ENCODE measurements at regions not wholly inside any gene's neighbourhood (a gene's known extent, or its start where the extent isn't known, plus 50 kb on each side); places are given as distances from the start of the nearest gene placed in this dataset.

DNA sequence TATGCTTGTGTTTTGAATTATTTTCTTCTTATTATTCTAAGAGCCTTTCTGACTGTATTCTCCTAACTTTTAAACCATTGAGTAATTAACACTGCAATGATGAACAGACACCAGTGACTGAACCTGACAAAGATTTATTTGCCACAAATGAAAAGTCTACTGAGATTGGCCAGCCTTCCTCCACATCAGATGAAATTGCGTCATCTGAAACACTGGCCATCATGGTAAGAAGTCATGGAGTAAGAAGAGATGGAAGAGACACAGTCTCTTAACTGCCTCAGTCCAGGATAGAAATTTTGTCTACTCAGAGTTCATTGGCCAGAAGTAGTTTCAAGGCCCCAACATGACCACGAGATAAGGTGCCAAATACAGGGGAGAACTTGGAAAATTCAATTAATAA, 357.8 kb downstream of the BMPER start:
- H3K79me2 ChIP-seq (ENCODE audit: low read length): no peaks in the 10 kb centered on the region
- H3K36me3 ChIP-seq (ENCODE audit: low read depth, low read length): no peaks in the 10 kb centered on the region
- H3F3A ChIP-seq (ENCODE audit: low read length, unreplicated experiment): no peaks in the 10 kb centered on the region
- peaks cover 11% of the 10 kb centered on the region; the same call in 1 of the 2 replicates for H3K4me1 ChIP-seq (ENCODE audit: insufficient read depth, low read length)
- no peaks in the 10 kb centered on the region for H3K9me2 ChIP-seq (replicated peaks; ENCODE audit: low read length)
- no peaks in the 10 kb centered on the region for H4K20me1 ChIP-seq (ENCODE audit: low read length)
- no peak overlapping the region for H2AFZ ChIP-seq (ENCODE audit: low read length)
- H3K4me3 ChIP-seq (ENCODE audit: low read length): no peak overlapping the region
- no TSS peak for BruUV-seq (replicated peaks)
- H3K9me3 ChIP-seq (ENCODE audit: low read length): no peaks in the 10 kb centered on the region
- intact Hi-C loops (cut with micrococcal nuclease): no loop called here
- ChIA-PET POLR2A (ENCODE audit: unreplicated experiment) (no interaction called here), CTCF (no interaction called here)
- ATAC-seq: no peak
- TF ChIP-seq EZH2 (IDR thresholded peaks at IDR 0.05; ENCODE audit: low read length, unreplicated experiment) (no peak), EZH2phosphoT487 (IDR thresholded peaks at IDR 0.05; ENCODE audit: borderline replicate concordance, low read length) (no peak)
- TF ChIP-seq, protein P1, sequence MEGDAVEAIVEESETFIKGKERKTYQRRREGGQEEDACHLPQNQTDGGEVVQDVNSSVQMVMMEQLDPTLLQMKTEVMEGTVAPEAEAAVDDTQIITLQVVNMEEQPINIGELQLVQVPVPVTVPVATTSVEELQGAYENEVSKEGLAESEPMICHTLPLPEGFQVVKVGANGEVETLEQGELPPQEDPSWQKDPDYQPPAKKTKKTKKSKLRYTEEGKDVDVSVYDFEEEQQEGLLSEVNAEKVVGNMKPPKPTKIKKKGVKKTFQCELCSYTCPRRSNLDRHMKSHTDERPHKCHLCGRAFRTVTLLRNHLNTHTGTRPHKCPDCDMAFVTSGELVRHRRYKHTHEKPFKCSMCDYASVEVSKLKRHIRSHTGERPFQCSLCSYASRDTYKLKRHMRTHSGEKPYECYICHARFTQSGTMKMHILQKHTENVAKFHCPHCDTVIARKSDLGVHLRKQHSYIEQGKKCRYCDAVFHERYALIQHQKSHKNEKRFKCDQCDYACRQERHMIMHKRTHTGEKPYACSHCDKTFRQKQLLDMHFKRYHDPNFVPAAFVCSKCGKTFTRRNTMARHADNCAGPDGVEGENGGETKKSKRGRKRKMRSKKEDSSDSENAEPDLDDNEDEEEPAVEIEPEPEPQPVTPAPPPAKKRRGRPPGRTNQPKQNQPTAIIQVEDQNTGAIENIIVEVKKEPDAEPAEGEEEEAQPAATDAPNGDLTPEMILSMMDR (conservative IDR thresholded peaks at IDR 0.05; ENCODE audit: low read depth, low read length): no peak
- H3K9ac ChIP-seq (ENCODE audit: low read length): no peak overlapping the region
- H3K27me3 ChIP-seq (ENCODE audit: low read length): no peaks in the 10 kb centered on the region
- DNase-seq: no peak
- H3K4me2 ChIP-seq (ENCODE audit: low read length): no peak overlapping the region
- H3K27ac ChIP-seq (ENCODE audit: low read length): no peak overlapping the region

DNA sequence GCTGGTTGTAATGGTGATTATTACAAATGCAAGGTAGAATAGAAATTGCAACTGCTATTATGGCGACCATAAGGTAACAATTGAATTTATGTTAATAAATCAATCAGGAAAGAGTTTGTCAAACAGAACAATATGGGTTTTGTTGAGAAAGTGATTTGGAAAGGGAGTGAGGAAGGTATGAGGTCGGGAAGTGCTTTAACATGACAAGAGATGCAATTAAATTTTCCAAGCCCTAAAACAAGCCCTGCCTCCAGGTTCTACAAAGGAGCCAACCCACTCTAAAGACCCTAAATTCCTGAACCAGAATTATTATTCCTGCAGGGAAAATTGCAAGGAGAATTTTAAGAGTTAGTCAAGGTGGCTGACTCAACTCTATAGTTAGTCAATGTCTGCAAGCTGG, 363.7 kb downstream of the BMPER start:
- Histone ChIP-seq H3K9me2 (replicated peaks; ENCODE audit: low read length) (no peaks in the 10 kb centered on the region), H3K4me1 (ENCODE audit: insufficient read depth, low read length) (no peaks in the 10 kb centered on the region), H3K9me3 (ENCODE audit: low read length) (no peaks in the 10 kb centered on the region), H4K20me1 (ENCODE audit: low read length) (no peaks in the 10 kb centered on the region), H3K36me3 (ENCODE audit: low read depth, low read length) (no peaks in the 10 kb centered on the region), H3F3A (ENCODE audit: low read length, unreplicated experiment) (no peaks in the 10 kb centered on the region), H3K9ac (ENCODE audit: low read length) (no peak overlapping the region), H3K27ac (ENCODE audit: low read length) (no peak overlapping the region), H3K4me3 (ENCODE audit: low read length) (no peak overlapping the region), H3K79me2 (ENCODE audit: low read length) (no peaks in the 10 kb centered on the region), H2AFZ (ENCODE audit: low read length) (no peak overlapping the region), H3K27me3 (ENCODE audit: low read length) (no peaks in the 10 kb centered on the region; the same call in 1 of the 2 replicates), H3K4me2 (ENCODE audit: low read length) (no peak overlapping the region)
- TF ChIP-seq EZH2phosphoT487 (IDR thresholded peaks at IDR 0.05; ENCODE audit: borderline replicate concordance, low read length) (no peak), EZH2 (IDR thresholded peaks at IDR 0.05; ENCODE audit: low read length, unreplicated experiment) (no peak)
- TF ChIP-seq, protein P1 (conservative IDR thresholded peaks at IDR 0.05; ENCODE audit: low read depth, low read length): no peak
- ChIA-PET CTCF (no interaction called here), POLR2A (ENCODE audit: unreplicated experiment) (no interaction called here)
- DNase-seq: no peak
- BruUV-seq (replicated peaks): no TSS peak
- no peak for ATAC-seq
- intact Hi-C loops (cut with micrococcal nuclease): no loop called here

DNA sequence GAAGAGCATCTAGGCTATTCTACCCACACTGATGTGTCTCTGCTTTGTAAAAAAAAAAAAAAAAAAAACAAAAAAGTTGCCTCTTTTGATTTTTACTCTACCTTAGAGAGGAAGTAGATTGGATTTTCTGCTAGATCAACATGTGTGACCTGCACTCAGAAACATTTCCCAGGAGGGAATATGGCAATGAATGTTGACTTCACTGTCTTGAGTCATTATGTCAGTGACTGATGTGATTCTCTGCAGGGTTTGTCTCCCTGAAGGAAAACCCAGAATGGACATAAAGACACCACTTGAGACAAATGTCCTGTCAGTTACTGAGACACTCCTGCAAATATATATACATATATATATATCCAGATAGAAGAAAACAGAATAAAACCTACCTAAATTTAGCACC, 370.3 kb downstream of the BMPER start:
- Histone ChIP-seq H3K9me2 (replicated peaks; ENCODE audit: low read length) (no peaks in the 10 kb centered on the region), H3K4me3 (ENCODE audit: low read length) (no peak overlapping the region), H3K4me1 (ENCODE audit: insufficient read depth, low read length) (peaks cover 7% of the 10 kb centered on the region; the same call in 1 of the 2 replicates), H2AFZ (ENCODE audit: low read length) (no peak overlapping the region), H3K4me2 (ENCODE audit: low read length) (no peak overlapping the region), H4K20me1 (ENCODE audit: low read length) (no peaks in the 10 kb centered on the region), H3K27me3 (ENCODE audit: low read length) (no peaks in the 10 kb centered on the region; the same call in 1 of the 2 replicates), H3K36me3 (ENCODE audit: low read depth, low read length) (no peaks in the 10 kb centered on the region), H3K9me3 (ENCODE audit: low read length) (no peaks in the 10 kb centered on the region), H3F3A (ENCODE audit: low read length, unreplicated experiment) (no peaks in the 10 kb centered on the region), H3K79me2 (ENCODE audit: low read length) (no peaks in the 10 kb centered on the region), H3K27ac (ENCODE audit: low read length) (no peak overlapping the region), H3K9ac (ENCODE audit: low read length) (no peak overlapping the region)
- BruUV-seq (replicated peaks): no TSS peak
- ChIA-PET CTCF (no interaction called here), POLR2A (ENCODE audit: unreplicated experiment) (no interaction called here)
- intact Hi-C loops (cut with micrococcal nuclease): no loop called here
- no peak for TF ChIP-seq EZH2 (IDR thresholded peaks at IDR 0.05; ENCODE audit: low read length, unreplicated experiment)
- TF ChIP-seq, protein P1 (conservative IDR thresholded peaks at IDR 0.05; ENCODE audit: low read depth, low read length): no peak
- no peak for TF ChIP-seq EZH2phosphoT487 (IDR thresholded peaks at IDR 0.05; ENCODE audit: borderline replicate concordance, low read length)
- ATAC-seq (no peak), DNase-seq (no peak)

Data from PC-3 (cell line).